ENCODE measurements at regions not wholly inside any gene's neighbourhood (a gene's known extent, or its start where the extent isn't known, plus 50 kb on each side); places are given as distances from the start of the nearest gene placed in this dataset.

DNA sequence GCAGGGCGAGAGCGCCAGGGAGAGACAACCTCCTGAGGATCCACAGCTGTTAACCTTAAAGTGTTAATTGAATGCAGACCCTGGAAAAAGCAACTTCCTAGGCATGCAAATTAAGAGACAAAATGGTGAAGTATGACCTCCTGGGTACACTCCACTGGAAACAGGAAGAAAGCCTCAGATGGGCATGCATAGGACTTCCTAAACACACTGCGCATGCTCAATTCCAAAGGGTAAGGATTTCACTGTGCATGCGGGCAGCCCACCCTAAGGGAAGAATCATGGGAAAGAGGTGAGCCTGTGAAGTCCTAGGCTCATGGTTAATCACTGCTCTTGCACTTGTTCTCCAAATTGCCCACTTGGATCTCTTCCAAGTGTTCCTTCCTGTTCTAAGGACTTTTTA, 80.5 kb upstream of the CAPRIN2 start:
- TF ChIP-seq, protein P1, sequence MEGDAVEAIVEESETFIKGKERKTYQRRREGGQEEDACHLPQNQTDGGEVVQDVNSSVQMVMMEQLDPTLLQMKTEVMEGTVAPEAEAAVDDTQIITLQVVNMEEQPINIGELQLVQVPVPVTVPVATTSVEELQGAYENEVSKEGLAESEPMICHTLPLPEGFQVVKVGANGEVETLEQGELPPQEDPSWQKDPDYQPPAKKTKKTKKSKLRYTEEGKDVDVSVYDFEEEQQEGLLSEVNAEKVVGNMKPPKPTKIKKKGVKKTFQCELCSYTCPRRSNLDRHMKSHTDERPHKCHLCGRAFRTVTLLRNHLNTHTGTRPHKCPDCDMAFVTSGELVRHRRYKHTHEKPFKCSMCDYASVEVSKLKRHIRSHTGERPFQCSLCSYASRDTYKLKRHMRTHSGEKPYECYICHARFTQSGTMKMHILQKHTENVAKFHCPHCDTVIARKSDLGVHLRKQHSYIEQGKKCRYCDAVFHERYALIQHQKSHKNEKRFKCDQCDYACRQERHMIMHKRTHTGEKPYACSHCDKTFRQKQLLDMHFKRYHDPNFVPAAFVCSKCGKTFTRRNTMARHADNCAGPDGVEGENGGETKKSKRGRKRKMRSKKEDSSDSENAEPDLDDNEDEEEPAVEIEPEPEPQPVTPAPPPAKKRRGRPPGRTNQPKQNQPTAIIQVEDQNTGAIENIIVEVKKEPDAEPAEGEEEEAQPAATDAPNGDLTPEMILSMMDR (IDR thresholded peaks at IDR 0.05; ENCODE audit: poor library complexity) = no peak
- TF ChIP-seq EZH2phosphoT487 (IDR thresholded peaks at IDR 0.05; ENCODE audit: low read depth, severe bottlenecking, unreplicated experiment) = no peak
- no peak for TF ChIP-seq EZH2 (IDR thresholded peaks at IDR 0.05; ENCODE audit: borderline replicate concordance)
- Histone ChIP-seq H3K9me2 (replicated peaks; ENCODE audit: insufficient read depth) (no peaks in the 10 kb centered on the region), H3K27ac (no peak overlapping the region)

DNA sequence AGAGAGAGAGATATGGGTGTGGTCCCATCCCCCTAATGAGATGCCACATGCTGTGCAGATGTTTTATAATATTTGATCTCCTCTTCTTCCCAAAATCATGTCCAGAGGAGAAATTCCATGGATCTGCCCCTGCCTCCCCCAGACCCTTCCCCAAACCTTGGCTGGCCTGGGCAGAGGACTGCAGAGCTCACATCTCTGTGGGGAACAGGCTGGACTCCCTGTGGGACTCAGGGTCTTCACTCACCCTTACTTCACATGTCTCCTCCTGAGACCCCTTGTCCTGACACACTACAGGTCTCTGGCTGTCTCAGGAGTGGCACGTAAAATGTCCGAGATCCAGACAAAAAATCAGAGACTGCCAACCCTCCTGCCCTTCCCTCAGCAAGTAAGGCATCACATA, 76.0 kb upstream of the CAPRIN2 start:
- DNase-seq (ENCODE audit: low spot score) = no peak
- H2AFZ ChIP-seq = no peak overlapping the region
- no peak overlapping the region for H3K4me2 ChIP-seq
- no peaks in the 10 kb centered on the region for H3K79me2 ChIP-seq
- H3K4me1 ChIP-seq (ENCODE audit: insufficient read depth) = no peaks in the 10 kb centered on the region
- no peak overlapping the region for H3K4me3 ChIP-seq
- H3K27ac ChIP-seq = no peak overlapping the region
- H3K27me3 ChIP-seq = peaks cover 4% of the 10 kb centered on the region
- WGBS (ENCODE audit: low lambda C conversion rate, missing lambda C conversion rate) = 93% methylated on average over 2 of the region's 2 CpGs
- H4K20me1 ChIP-seq (ENCODE audit: insufficient read depth, poor library complexity, severe bottlenecking) = no peaks in the 10 kb centered on the region
- H3K9me3 ChIP-seq (ENCODE audit: low read depth) = no peaks in the 10 kb centered on the region
- no peak for TF ChIP-seq EZH2phosphoT487 (IDR thresholded peaks at IDR 0.05; ENCODE audit: low read depth, severe bottlenecking, unreplicated experiment)
- TF ChIP-seq, protein P1 (IDR thresholded peaks at IDR 0.05; ENCODE audit: poor library complexity) = no peak
- TF ChIP-seq EZH2 (IDR thresholded peaks at IDR 0.05; ENCODE audit: borderline replicate concordance) = no peak
- H3K9me2 ChIP-seq (replicated peaks; ENCODE audit: insufficient read depth) = no peaks in the 10 kb centered on the region
- H3K36me3 ChIP-seq (replicated peaks; ENCODE audit: insufficient read depth, low read depth) = no peaks in the 10 kb centered on the region

More for the DNA sequence above, 80.5 kb upstream of the CAPRIN2 start:
- Histone ChIP-seq H3K36me3 (replicated peaks; ENCODE audit: insufficient read depth, low read depth) (no peaks in the 10 kb centered on the region), H3K4me2 (no peak overlapping the region), H3K79me2 (no peaks in the 10 kb centered on the region), H3K9me3 (ENCODE audit: low read depth) (no peaks in the 10 kb centered on the region), H2AFZ (no peak overlapping the region), H3K27me3 (peaks cover 9% of the 10 kb centered on the region), H3K4me3 (no peak overlapping the region), H3K4me1 (ENCODE audit: insufficient read depth) (no peaks in the 10 kb centered on the region), H4K20me1 (ENCODE audit: insufficient read depth, poor library complexity, severe bottlenecking) (no peaks in the 10 kb centered on the region)
- WGBS (ENCODE audit: low lambda C conversion rate, missing lambda C conversion rate) = 90% methylated on average over 4 of the region's 4 CpGs
- no peak for DNase-seq (ENCODE audit: low spot score)

DNA sequence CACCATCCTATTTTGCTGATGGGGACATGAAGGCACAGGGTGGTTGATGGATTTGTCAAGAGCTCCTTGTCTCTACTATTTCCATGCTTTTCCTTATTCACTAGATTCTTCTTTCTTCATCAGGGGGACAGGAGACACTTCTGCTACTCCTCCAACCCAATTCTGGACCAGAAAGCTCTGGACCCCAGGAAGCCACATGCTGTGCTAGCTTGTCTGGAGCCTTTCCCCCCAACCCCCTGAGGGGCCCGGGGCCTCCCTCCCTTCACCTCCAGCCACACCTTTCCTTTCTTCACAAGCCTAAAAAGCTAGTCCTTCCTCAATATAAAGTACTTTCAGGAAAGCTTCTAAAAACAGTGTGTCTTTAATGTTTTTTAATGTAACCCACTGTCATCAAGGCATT, 75.1 kb upstream of the CAPRIN2 start:
- Histone ChIP-seq H3K4me2 (no peak overlapping the region), H3K4me3 (no peak overlapping the region), H3K36me3 (replicated peaks; ENCODE audit: insufficient read depth, low read depth) (no peaks in the 10 kb centered on the region), H3K27ac (no peak overlapping the region), H3K9me3 (ENCODE audit: low read depth) (no peaks in the 10 kb centered on the region), H2AFZ (no peak overlapping the region), H3K79me2 (no peaks in the 10 kb centered on the region), H3K27me3 (no peaks in the 10 kb centered on the region), H4K20me1 (ENCODE audit: insufficient read depth, poor library complexity, severe bottlenecking) (no peaks in the 10 kb centered on the region), H3K4me1 (ENCODE audit: insufficient read depth) (no peaks in the 10 kb centered on the region), H3K9me2 (replicated peaks; ENCODE audit: insufficient read depth) (no peaks in the 10 kb centered on the region)
- no peak for TF ChIP-seq EZH2 (IDR thresholded peaks at IDR 0.05; ENCODE audit: borderline replicate concordance)
- TF ChIP-seq, protein P1 (IDR thresholded peaks at IDR 0.05; ENCODE audit: poor library complexity) = no peak
- no peak for TF ChIP-seq EZH2phosphoT487 (IDR thresholded peaks at IDR 0.05; ENCODE audit: low read depth, severe bottlenecking, unreplicated experiment)
- WGBS (ENCODE audit: low lambda C conversion rate, missing lambda C conversion rate) = 78% methylated on average over 1 of the region's 1 CpG
- no peak for DNase-seq (ENCODE audit: low spot score)

DNA sequence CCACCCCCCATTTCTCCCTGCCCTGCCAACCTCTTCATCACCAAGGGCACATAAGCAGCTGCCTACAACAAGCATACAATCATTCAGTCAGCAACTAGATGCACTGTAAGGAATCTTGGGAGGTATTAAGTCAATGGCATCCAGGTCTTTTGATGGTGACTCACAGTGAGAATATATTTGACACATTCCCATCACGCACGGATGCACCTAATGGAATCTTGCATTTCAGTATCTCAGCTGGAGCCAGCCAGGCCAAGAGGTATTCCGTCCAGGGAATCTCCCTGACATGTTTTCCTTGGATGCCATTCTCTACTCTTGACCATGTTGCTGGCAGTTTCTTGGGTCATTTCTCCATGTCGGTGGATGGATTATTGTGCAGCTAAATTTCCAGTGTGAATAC, 73.9 kb upstream of the CAPRIN2 start:
- WGBS (ENCODE audit: low lambda C conversion rate, missing lambda C conversion rate) = 74% methylated on average over 4 of the region's 4 CpGs
- Histone ChIP-seq H4K20me1 (ENCODE audit: insufficient read depth, poor library complexity, severe bottlenecking) (no peaks in the 10 kb centered on the region), H3K27ac (no peak overlapping the region), H3K4me2 (no peak overlapping the region), H3K9me3 (ENCODE audit: low read depth) (no peaks in the 10 kb centered on the region), H3K4me3 (no peak overlapping the region), H3K36me3 (replicated peaks; ENCODE audit: insufficient read depth, low read depth) (no peaks in the 10 kb centered on the region), H3K79me2 (no peaks in the 10 kb centered on the region), H2AFZ (no peak overlapping the region), H3K9me2 (replicated peaks; ENCODE audit: insufficient read depth) (no peaks in the 10 kb centered on the region), H3K4me1 (ENCODE audit: insufficient read depth) (no peaks in the 10 kb centered on the region), H3K27me3 (no peaks in the 10 kb centered on the region)
- TF ChIP-seq EZH2 (IDR thresholded peaks at IDR 0.05; ENCODE audit: borderline replicate concordance) = no peak
- no peak for TF ChIP-seq EZH2phosphoT487 (IDR thresholded peaks at IDR 0.05; ENCODE audit: low read depth, severe bottlenecking, unreplicated experiment)
- TF ChIP-seq, protein P1 (IDR thresholded peaks at IDR 0.05; ENCODE audit: poor library complexity) = no peak
- no peak for DNase-seq (ENCODE audit: low spot score)

Measured in hepatocyte (in vitro differentiated cells).